Peyer's patch (tissue), 4 donors: ENCODE measurements at regions not wholly inside any gene's neighbourhood (a gene's known extent, or its start where the extent isn't known, plus 50 kb on each side); places are given as distances from the start of the nearest gene placed in this dataset.
A peak's percentile ranks its signal among the peaks of the same experiment; 100 is the strongest.

ENCODE experiments used
- DNase-seq, 3 donors: peaks; one replicate each; pipeline ENCODE4 v3.0.0-alpha.2; 2017 to 2019
- H3K27ac ChIP-seq, 4 donors: fragments of 200-600 bp; sonication (generic); one replicate each; pipeline ENCODE4 v1.5.1; 2016 to 2019
- H3K27me3 ChIP-seq, 2 donors: fragments of 200-600 bp; sonication (generic); one replicate each; pipeline ENCODE4 v1.5.1; 2019
- H3K36me3 ChIP-seq, 3 donors: fragments of 200-600 bp; sonication (generic); one replicate each; pipeline ENCODE4 v1.5.1; 2016 to 2019
- H3K4me1 ChIP-seq, 4 donors: fragments of 200-600 bp; sonication (generic); one replicate each; pipeline ENCODE4 v1.5.1; 2016 to 2019
- H3K4me3 ChIP-seq, 4 donors: fragments of 200-600 bp; sonication (generic); 1 replicate in 3 of 4; 2 replicates in 1 of 4; pipeline ENCODE4 v1.5.1; 2016 to 2019; ENCODE audit warnings: mild to moderate bottlenecking in 1 of 4
- H3K9me3 ChIP-seq, 4 donors: fragments of 200-600 bp; sonication (generic); one replicate each; pipeline ENCODE4 v1.5.1; 2016 to 2019; ENCODE audit warnings: mild to moderate bottlenecking in 1 of 4
- POLR2A ChIP-seq, 2 donors: fragments of 450-650 bp; IDR thresholded peaks; one replicate each; pipeline ENCODE4 v1.5.1; 2017; ENCODE audit warnings: antibody characterized with exemption in 2 of 2, mild to moderate bottlenecking in 2 of 2, moderate library complexity in 2 of 2
- TF ChIP-seq, protein P1 (sequence below), 6 experiments: fragments of 450-650 bp in 4 of 6; fragments of 200-600 bp in 2 of 6; sonication (generic) in 1 of 6; IDR thresholded peaks; one replicate each; pipeline ENCODE4 v1.5.1; 2017 to 2019; ENCODE audit warnings: antibody characterized with exemption in 6 of 6, mild to moderate bottlenecking in 3 of 6, moderate library complexity in 1 of 6

DNA sequence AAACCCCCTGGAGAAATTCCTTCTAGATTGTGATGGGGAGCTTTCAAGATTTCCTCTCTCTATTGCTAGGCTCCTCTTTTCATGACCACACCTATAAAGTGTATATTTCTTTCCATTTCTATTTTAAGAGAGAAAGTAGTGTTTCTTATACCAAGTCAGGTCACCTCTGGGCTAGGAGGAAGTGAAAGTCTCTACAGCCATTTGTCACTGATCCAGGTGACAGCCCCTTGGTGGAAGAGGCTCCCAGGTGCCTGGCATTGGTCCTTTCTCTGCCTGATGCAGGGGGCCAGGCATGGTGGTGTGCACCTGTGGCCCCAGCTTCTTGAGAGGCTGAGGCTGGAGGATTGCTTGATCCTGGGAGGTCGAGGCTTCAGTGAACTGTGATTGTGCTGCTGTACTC is 64.7 kb downstream of the DHCR7 start:
- no peak for TF ChIP-seq POLR2A (IDR thresholded peaks at IDR 0.05)
- TF ChIP-seq, protein P1, sequence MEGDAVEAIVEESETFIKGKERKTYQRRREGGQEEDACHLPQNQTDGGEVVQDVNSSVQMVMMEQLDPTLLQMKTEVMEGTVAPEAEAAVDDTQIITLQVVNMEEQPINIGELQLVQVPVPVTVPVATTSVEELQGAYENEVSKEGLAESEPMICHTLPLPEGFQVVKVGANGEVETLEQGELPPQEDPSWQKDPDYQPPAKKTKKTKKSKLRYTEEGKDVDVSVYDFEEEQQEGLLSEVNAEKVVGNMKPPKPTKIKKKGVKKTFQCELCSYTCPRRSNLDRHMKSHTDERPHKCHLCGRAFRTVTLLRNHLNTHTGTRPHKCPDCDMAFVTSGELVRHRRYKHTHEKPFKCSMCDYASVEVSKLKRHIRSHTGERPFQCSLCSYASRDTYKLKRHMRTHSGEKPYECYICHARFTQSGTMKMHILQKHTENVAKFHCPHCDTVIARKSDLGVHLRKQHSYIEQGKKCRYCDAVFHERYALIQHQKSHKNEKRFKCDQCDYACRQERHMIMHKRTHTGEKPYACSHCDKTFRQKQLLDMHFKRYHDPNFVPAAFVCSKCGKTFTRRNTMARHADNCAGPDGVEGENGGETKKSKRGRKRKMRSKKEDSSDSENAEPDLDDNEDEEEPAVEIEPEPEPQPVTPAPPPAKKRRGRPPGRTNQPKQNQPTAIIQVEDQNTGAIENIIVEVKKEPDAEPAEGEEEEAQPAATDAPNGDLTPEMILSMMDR (IDR thresholded peaks at IDR 0.05): no peak
- DNase-seq: peak in 2 of 3 donors; percentile 48 to 52
- Histone ChIP-seq H3K27ac (no peak overlapping the region), H3K27me3 (no peaks in the 10 kb centered on the region), H3K36me3 (no peaks in the 10 kb centered on the region), H3K4me1 (no peaks in the 10 kb centered on the region), H3K4me3 (no peak overlapping the region), H3K9me3 (no peaks in the 10 kb centered on the region)

DNA sequence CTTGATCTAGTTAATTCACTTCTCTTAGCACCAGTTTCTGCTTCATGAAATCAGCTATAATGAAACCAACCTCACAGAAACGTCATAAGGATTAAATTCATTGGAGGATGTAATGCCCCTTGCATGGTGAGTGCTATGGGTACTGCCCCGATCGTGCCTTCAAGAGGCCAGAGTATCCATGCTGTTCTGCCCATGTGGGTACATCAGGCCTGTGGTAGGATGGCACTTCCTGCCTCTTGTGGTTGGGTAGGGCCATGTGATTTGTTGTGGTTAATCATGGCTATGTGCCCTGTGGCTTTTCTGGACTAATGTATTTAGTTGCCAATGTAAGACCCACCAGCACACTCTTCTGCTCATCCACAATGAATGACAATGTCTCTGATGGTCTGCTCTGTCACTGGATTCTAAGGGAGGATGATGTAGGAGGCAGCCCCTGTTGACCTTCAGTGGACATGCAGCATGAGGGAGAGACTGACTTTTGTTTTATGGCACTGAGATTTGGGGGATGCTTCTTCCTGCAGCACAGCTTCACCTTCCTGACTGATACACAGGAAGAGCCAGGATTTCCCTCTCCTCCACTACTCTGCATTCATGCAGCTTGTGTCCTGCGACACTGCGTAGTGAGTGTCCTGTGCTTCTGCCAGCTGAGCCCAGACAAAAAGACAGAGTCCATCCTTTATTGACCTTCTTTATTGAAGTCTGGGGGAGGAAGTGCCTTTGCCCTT is 66.2 kb downstream of the DHCR7 start:
- Histone ChIP-seq H3K27me3 (no peaks in the 10 kb centered on the region), H3K4me1 (no peaks in the 10 kb centered on the region), H3K9me3 (no peaks in the 10 kb centered on the region), H3K4me3 (no peak overlapping the region), H3K36me3 (no peaks in the 10 kb centered on the region), H3K27ac (no peak overlapping the region)
- DNase-seq: peak in 2 of 3 donors; percentile 47 to 50
- TF ChIP-seq, protein P1 (IDR thresholded peaks at IDR 0.05): no peak
- TF ChIP-seq POLR2A (IDR thresholded peaks at IDR 0.05): no peak

DNA sequence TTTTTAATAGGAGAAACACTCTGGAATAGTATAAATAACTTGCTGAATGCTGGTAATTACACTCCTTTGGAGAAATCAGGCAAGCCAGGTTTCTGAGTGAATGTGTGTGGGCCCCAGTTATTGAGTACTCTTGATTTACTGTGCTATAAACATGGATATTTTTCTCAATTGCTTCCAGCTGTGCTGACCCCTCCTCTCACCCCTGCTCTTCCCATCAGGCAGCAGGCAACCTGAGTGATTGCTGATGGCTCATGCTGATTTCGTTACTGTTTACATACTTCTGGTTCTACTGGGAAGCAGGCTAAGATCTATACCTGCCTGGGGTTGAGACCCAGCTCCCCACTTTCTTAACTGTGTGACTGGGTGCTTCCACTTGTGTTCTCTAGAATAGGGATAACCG is 68.5 kb downstream of the DHCR7 start:
- no peak overlapping the region for H3K27ac ChIP-seq
- DNase-seq: no peak
- H3K9me3 ChIP-seq: no peaks in the 10 kb centered on the region
- no peaks in the 10 kb centered on the region for H3K4me1 ChIP-seq
- H3K4me3 ChIP-seq: no peak overlapping the region
- no peak for TF ChIP-seq POLR2A (IDR thresholded peaks at IDR 0.05)
- TF ChIP-seq, protein P1 (IDR thresholded peaks at IDR 0.05): no peak
- no peaks in the 10 kb centered on the region for H3K27me3 ChIP-seq
- no peaks in the 10 kb centered on the region for H3K36me3 ChIP-seq

DNA sequence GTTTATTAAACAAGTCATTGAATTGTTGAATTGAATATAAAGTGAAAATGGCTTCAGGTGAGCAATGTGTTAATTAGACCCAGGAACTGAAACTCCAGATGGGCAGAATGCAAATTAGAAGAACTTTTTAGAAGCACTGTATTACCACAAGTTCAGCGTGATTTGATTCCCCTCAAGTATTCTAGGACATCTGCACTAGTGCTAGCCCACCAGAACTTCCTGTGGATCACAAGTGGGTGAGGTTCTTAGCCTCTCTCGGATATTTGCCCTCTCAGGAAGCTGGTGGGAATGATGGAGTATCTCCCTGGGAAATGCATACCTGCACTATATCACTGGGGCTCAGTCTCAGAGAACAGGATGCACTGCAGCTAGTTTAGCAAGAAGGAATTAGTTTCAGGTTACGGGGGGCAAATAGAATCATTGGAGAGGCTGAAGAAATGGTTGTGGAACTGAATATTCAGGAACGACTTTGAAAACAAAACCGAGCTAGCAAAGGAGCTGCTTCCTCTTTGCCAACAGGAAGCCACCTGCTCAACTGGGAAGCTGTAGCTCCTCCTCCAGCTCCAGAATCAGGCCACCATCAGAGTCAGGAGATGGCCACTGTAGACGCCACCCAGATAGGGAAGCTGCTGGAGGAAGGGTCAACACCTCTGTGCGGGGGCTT is 74.3 kb downstream of the DHCR7 start:
- Histone ChIP-seq H3K9me3 (no peaks in the 10 kb centered on the region), H3K4me1 (peaks cover 0 to 4% (median 0%) of the 10 kb centered on the region in 4 donors), H3K27ac (peak overlapping the region in 1 of 4 donors; percentile 25), H3K36me3 (no peaks in the 10 kb centered on the region), H3K4me3 (no peak overlapping the region), H3K27me3 (no peaks in the 10 kb centered on the region)
- no peak for TF ChIP-seq POLR2A (IDR thresholded peaks at IDR 0.05)
- TF ChIP-seq, protein P1 (IDR thresholded peaks at IDR 0.05): no peak
- DNase-seq: peak in 1 of 3 donors; percentile 28

DNA sequence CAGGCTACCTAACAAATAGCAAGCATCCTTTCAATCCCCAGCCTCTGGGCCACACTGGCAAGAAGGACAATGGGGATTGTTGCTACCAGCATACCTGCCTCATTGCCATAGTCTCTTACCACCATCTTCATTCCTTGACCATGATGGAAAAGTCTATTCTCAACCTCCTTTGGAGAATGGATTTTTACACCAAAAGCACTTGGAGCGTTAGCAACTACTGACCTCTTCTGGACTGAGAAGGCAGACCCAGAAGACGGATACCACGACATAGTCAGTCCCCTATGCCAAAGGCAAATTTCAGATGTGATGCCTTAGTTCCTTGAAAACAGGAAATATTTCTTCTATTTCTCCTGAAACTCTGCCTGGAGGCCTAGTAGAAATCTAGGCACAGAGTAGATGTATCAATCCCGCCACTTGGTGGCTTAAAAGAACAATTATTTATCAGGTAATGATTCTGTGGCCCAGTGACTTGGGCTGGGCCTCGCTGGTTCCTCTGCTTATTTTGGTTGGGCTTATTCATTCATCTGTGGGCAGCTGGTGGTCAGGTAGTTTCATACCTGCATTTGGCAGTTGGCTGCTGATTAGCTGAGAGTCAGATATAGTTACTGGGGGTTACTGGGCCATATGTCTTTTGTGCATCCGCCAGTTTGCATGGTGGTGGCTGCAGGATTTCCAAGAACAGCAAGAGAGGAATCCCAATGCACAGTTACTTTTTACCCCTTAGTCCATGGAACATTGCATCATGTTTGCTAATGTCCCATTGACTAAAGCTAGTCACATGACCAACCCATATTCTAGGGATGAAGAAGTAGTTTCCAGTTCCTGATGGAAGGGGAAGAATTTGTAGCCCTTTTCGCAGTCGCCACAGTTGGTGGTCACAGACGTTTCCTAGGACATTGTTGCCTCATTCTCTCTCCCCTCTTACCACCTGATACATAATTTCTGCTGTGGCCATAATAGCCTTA is 75.2 kb downstream of the DHCR7 start:
- no peak for DNase-seq
- TF ChIP-seq POLR2A (IDR thresholded peaks at IDR 0.05): no peak
- TF ChIP-seq, protein P1 (IDR thresholded peaks at IDR 0.05): peak in 3 of 6 experiments; percentile 22 to 31 (median 23)
- no peaks in the 10 kb centered on the region for H3K36me3 ChIP-seq

More for the DNA sequence above, 75.2 kb downstream of the DHCR7 start:
- Histone ChIP-seq H3K4me3 (no peak overlapping the region), H3K27me3 (no peaks in the 10 kb centered on the region), H3K4me1 (peaks cover 0 to 4% (median 0%) of the 10 kb centered on the region in 4 donors), H3K9me3 (no peaks in the 10 kb centered on the region), H3K27ac (no peak overlapping the region)
